Fibroblast of skin of scalp (primary cell): ENCODE measurements at regions not wholly inside any gene's neighbourhood (a gene's known extent, or its start where the extent isn't known, plus 50 kb on each side); places are given as distances from the start of the nearest gene placed in this dataset.

Experiments
- DNase-seq: peaks from one replicate; pipeline ENCODE4 v3.0.0-alpha.2; 2013

DNA sequence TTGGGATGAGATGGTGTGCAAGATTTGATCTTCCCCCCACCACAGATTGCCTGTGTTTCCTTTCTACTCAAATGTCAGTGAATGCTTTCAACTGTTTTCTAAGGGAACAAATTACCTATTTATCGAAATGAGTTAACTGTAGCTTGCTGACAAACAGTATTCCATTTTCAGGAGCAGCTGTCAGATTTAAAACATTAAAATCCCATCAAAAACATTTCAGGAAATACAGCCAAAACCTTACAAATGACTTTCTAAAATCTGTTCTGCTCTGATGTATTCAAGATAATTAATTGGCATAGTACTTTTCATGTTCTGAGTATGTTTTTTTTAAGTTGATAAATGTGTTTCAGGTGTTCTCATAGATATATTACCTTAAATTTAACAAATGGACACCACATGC is 158.0 kb upstream of the DMRTA1 start:
- no peak for DNase-seq

DNA sequence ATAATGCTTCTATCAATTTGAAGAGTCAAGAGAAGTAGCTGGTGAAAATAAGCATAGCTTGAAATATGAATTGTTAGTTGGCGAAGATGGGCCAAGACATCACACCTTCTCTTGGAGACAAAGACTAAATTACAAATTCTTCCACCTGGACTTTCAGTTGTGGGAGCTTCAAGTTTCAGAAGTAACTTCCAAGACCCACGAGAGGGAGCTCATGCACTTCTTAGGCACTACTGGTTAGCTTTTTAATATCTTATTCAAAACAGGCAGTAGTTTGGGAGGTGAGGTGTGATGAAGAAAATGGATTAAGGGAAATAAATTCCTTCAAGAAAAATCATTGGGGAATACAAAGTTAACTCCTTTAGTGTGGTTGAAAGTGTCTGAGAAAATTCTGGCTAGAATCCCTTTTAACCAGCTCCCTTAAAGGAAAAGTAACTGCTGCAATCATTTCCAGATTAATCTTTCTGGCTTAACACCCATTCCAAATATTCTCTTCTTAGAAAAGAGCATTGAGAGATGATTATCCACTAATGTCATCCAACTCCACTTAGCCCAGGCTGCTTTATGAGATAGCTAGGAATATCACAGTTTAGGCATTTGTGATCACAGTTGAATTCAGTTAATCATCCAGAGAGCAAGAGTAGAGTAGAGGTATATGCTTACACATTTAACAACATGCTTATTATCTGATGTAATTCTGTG is 139.5 kb upstream of the DMRTA1 start:
- DNase-seq, result peak; percentile 52

DNA sequence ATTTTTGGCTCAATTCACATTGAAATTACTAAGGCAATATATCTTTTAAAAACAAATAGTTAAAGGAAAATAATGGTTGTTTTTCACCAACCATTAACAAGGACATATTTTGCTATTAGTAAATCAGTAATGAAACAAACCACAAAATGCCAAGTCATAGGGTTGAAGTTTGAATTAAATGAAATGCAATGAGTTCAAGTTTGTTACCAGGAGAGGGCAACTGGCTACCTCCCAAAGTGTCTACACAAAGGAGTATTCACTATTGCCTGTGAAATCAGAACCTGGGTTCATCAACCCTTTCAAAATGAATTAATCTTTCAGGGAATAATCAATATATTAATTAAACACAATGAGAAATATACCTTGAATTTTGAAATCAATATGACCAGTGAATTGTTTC is 138.4 kb upstream of the DMRTA1 start:
- DNase-seq, result no peak

DNA sequence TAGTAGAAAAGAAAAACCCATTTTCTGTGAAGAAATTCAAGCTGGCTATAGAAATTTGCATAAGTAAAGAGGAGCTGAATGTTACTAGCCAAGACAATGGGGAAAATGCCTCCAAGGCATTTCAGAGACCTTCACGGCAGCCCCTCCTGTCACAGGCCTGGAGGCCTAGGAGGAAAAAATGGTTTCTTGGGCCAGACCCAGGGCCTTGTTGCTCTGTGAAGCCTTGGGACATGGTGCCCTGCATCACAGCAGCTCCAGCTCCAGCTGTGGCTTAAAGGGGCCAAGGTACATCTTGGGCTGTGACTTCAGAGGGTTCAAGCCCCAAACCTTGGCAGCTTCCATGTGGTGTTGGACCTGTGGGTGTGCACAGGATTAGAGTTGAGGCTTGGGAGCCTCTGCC is 130.0 kb upstream of the DMRTA1 start:
- DNase-seq, result no peak

DNA sequence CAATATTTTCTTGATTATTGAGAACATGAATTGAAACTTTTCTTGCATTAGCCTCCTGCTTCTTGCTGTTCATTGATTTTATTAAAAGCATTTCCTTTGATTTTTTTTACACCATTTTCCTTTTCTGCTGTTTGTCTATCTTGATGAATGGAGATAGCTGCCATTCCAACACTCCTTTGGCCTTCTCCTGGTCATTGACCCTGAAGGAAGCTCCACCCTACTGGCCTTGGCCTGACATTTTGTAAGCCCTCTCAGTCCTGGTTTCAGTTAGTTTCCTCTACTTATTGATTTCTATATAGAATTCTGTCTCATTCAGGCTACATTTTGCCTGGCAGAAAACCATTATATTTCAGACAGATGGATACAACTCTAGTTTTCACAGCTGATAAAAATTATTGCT is 115.1 kb upstream of the DMRTA1 start:
- DNase-seq, result no peak

DNA sequence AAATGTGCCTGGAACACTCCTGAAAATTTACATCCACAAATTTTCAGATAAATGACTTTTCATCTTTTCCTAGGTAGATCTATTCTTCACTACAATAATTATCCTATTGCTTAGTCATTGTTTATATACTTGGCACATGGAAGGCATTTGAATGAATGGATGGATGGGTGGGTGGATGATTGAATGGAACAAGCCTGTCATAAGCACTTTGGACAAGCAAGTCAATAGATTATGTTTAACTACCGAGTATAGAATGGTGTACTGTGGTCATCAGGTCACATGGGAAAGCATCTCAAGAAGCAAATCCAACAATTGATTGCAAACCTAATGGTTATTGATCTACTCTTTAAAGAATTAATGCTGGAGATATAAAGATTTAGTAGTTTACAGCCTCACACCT is 114.4 kb upstream of the DMRTA1 start:
- DNase-seq, result no peak

DNA sequence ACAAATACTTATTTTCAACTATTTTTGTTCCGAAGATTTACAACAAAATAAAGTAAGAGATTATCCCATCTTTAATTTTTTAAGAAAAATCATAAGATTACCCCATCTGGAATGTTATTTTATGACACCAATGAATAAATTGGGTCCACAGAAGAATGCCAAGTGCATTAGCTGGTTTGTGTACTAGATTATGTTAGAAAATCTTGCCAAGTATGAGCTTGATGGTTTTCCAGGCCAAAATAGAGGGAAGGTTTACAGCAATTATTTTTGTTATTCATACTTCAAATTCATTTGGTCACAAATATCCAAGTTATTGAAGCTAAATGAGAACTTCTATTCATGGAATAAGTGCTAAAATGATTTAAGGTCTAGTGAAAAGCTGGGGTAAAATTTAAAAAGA is 109.4 kb upstream of the DMRTA1 start:
- DNase-seq, result no peak

DNA sequence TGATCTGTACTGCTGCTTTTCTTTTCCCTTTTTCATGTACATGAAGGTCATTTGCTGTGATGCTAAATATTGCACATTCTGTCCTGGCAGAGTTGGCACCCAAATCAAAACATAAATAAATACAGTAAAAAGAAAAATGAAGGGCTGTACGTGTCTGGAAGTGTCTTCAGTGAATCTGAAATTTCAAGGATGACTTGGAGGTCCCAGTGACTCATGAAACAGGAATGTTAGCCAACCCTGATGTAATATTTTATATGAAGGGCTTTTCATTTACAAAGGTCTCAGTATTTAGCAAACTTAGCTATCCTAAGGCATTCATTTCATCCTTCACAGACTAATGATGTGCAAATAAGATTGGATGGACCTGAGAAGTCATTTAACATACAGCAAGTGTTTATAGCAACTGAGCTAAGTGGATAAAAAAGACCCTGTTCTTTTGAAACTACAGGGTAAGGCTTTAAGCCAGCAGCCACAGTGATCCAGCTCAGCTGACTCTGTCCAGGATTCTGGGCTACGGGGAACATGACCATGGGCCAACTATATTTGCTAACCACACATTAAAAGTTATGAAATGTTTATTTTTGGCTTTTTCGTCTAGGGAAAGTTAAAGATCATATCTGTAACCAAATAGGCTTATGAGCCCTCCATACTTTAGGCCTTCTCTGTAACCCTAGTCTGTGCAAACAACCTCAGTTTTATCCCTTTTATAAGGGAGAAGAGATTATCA is 104.0 kb upstream of the DMRTA1 start:
- peak; percentile 65 for DNase-seq

DNA sequence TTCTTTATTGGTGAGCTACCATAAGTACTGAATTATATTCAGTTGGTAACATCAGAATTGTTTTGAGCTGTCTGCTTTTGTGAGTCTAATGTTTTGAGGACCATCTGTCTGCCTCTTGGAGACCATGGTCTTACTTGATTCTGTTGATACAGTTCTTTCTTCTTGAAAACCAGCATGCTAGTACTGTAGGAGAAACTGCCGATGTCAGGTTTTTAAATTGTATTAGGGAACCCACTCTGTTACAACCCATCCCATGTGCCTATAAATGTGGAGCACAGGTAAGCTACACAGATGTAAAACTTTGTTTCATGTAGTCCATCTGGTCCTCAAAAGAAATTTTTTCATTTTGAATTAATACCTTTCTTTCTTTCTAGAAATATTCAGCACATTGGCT is 103.4 kb upstream of the DMRTA1 start:
- DNase-seq, result no peak

DNA sequence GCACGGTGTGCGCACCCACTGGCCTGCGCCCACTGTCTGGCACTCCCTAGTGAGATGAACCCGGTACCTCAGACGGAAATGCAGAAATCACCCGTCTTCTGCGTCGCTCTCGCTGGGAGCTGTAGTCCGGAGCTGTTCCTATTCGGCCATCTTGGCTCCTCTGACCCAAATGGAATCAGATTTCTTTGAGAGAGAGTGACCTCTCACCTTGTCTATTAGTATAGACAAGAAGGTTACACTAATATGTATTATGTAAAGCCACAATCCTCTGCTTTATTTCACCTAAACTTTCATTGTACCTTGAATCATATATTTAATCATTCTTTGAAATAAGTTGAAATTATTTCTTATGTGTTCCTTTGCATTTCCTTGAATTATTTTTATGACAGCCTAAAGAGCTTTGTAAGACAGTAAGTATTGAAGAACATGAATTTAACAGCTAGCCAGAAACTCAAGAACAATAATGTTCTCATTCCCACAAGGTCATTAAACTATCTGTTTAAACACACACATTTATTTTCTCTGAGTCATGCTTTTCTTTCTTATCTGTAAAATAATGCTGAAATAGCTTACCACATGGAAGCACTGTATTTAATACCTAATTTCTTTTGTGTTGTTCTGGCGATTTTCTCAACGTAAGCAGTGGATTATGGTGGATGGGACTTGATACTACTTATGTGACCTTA is 91.8 kb upstream of the DMRTA1 start:
- no peak for DNase-seq

DNA sequence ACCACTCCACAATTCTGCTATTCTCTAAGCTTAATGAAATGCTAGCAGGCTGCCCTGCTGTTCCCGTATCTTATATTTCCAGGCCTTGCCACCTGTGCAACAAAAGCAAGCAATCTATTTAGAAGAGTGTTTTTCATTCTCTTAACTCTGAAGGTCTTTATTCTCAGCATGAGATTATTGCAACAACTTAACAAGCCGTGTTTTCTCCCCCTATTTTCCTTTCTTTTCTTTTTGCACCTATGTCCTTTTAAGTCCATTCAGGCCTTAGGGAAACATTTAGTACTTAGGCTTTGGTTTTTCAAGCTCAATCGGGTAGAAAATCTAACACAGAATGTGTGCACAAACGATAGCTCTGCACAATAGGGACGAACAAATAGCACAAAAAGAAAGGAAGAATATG is 89.6 kb upstream of the DMRTA1 start:
- DNase-seq, result no peak

DNA sequence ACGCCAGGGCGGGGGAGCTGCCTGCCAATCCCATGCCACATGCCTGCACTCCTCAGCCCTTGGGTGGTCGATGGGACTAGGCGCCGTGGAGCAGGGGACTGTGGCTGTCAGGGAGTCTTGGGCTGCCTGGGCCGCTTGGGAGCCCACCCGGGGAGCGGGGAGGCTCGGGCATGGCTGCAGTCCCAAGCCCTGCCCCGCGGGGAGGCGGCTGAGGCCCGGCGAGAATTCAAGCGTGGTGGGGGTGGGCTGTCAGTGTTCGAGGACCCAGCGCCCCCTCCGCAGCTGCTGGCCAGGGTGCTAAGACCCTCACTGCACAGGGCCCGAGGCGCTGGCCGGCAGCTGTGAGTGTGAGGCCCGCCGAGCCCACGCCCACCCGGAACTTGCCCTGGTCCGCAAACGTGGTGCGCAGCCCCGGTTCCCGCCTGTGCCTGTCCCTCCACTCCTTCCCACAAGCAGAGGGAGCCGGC is 83.2 kb upstream of the DMRTA1 start:
- no peak for DNase-seq

DNA sequence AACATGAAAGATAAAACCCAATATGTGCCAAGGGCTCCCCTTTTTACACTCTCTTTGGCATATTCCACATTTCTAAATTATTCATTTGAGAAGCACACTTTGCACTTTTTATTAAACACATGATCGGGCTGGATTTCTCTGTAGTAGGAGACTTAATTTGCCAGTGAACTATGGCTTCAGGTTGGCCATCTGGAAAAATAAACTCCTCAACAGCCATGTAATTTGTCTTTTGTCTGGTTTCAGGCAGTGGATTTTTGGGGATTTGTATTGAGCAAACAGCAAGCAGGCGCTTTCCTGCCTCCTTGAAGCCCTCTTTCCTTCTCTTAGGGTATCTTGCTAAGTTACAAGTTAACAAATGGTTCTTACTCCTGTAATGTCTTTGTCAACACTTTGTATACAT is 73.0 kb upstream of the DMRTA1 start:
- no peak for DNase-seq

DNA sequence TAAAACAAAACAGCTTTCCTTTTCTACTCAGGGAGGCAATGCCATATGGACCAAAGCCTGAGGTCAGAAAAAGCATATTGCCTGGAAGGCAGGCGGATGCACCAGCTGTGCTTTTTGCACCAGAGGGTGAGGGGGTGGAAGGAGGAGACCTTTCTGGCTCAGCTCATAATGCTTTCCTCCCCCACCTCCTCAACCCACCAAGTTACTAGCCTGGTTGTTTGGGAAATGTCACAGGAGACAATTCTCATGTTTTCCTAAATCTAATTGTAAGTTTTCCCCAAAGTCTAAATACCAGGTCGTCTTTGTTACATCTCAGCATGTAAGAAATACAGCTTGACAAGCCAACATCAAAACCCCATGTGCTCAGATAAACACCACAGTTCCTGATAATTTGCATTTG is 72.6 kb upstream of the DMRTA1 start:
- DNase-seq, result no peak

DNA sequence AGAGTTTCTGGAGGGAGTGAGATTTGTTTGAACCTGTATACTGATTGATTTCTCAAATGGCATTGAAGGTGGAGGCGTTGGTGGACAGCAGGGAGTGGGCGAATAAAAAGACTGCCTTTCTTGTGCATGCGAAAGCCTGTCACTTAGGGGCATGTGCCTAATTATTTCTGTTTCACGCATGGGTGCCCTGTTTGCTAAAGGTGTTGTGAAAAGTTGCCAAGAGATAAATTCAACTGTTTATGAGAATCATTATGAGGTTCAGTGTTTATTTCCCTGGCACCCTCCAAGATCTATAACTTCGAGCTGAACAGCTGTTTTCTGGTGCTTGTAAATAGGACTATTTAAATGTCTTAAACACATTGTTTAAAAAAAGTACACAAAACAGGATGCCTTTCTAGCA is 67.4 kb upstream of the DMRTA1 start:
- DNase-seq, result no peak

DNA sequence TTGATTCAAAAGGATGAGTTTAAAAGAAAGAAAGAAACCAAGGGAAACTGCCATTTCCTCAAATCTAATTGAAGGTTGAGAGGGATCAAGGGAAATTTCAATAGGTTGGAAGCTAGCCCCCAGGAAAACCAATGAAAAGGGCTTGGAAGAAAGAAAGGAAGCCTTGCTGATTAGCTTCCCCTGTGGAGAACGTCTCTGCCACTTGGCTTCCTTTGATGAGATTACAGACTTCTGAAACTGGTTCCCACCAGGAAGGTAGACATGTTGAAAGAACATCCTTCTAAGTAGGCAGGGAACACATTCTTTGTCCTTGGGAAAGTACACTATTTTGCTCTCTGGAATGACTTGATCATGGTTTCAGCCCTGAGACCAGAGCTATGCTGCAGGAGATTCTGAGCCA is 65.5 kb upstream of the DMRTA1 start:
- DNase-seq, result no peak

DNA sequence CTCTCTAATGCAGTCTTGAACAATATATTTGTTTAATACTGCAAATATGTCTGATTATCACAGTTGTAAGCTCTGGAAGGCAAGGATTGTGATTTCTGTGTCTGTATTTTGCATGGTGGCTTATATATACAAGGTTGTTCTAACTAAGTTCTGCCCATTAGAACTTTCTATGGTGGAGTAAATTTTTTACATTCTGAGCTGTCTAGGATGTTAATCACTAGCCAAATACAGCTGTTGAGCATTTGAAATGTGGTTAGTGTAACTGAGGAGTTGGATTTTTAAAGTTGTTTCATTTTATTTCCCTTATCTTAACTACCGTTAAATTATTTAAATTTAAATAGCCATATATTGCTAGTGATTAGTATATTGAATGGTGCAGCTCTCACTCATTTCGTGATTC is 64.3 kb upstream of the DMRTA1 start:
- DNase-seq, result no peak

DNA sequence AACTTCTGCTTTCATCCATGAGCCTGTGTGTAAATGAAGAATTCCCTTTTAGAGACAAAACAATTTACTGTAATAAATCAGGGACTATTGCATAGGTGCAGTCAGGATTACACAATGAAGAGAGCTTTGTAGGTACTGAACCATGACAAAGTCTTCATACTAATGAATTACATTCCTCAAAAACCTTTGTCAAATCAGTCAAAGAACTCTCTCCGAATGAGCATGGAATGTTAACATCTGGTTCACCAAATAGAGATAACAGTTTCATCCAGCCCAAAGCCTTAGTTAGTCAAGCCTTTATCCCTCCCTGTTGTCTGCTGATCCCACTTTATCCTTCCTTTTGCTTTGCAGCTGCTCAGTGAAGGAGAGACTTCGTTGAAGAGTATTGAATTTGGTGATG is 62.9 kb upstream of the DMRTA1 start:
- DNase-seq, result no peak

DNA sequence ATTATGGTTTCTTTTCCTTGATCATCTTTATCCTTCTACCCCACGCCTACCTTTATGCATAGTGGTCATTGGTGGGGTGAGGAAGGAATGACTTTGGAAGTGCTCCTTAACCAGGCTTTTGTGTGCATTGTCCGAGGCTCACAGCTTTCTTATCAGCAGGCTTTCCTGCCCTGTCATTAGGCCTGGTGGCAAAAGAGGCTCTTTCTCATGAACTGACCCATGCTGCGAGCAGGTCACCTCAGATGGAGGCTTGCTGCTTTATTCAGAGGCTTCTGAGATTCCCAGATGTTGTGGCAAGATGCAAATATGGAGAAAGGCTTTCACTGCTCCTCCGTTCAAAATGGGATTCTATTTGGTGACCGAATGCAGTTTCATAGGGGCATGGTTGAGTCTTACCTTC is 57.4 kb upstream of the DMRTA1 start:
- no peak for DNase-seq

DNA sequence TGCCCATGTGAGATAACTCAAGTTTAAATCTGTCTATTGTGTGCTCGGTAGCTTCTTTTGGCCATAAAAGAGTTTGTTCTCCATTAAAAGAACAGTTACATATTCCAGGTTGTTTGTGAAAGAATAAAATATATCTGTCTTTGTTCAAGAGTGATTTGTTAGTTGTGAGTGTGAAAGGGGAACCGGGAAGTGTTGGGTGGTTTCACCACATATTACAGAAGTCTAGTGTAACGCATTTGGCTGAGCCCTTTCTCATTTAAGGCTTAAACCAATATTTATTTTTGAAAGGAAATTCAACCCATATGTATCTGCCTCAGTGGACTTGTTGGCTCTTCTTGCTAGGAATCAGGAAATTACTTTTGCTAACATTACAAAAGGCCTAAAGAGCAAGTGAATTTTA is 54.1 kb upstream of the DMRTA1 start:
- no peak for DNase-seq

DNA sequence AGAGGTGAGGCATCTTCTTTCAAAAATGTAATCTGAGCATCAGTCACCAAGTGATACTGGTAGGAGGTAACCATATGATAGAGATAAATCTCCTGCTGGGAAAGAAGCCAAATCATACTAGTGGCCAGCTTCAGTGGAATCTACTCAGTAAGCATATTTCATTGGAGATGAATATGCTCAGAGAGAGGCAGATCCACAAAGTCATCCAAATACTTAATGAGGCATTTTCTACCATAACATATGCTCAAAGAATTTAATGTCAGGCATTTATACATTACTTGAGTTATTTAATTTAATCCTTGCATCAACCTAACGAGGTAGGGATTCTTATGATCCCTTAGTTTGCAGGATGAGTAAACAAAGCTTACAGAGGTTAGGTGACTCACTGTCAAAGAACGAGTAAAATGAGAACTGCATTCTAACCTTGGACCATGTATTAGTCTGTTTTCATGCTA is 50.9 kb upstream of the DMRTA1 start:
- no peak for DNase-seq
